ENCODE measurements at regions not wholly inside any gene's neighbourhood (a gene's known extent, or its start where the extent isn't known, plus 50 kb on each side); places are given as distances from the start of the nearest gene placed in this dataset.
"Not testable (repeated sequence)": the region's sequence is repeated elsewhere in the genome, so short reads cannot be mapped to it uniquely, and the experiment has no call there.

DNA sequence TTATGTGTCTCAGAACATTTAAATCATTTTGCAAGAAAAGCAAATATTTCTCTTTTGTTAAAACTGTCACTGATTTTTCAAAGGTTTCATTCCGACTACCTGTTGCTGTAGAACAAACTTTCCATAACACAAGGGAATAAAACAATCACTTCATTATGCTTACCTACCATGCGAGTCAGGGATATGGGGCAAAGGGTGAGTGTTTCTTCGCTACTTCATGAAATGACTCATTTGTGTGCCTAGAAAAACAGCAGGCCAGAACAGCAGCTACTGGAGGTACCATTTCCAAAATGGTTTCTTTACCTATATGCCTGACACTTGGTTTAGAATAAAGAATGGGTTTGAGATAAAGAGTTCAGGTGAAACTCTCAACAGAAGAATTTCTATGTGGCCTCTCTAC is 712.5 kb downstream of the PLOD2 start:
- no peak for DNase-seq (ENCODE audit: low read depth)

DNA sequence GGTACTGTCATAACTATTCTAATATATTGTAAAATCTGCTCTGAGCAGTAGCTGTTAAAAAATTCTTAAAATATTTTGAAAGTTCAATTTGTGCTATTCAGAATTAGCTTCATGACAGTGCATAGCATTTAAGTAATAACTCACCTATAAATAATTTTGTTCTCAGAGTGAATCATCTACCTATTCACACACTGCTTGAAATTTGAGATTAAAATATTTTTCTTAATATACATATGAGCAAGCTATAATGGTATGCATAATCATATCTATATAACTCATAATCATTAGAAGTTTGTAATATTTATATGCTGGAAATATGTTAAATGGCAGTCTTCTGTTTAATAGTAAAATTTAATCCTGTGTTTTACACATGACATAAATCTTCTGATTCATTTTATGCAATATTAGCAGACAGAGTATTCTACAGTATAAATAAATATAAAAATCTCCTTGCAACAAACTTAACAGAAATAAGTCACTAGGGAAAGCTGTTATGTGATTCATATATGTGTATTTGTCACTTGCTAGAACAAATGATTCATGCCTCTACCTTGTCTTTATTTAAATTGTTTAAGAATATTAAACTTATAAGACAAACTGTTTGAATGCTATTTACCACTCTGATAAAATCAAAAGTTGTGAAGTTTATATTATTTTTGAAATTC is 710.8 kb downstream of the PLOD2 start:
- DNase-seq (ENCODE audit: low read depth), result no peak

DNA sequence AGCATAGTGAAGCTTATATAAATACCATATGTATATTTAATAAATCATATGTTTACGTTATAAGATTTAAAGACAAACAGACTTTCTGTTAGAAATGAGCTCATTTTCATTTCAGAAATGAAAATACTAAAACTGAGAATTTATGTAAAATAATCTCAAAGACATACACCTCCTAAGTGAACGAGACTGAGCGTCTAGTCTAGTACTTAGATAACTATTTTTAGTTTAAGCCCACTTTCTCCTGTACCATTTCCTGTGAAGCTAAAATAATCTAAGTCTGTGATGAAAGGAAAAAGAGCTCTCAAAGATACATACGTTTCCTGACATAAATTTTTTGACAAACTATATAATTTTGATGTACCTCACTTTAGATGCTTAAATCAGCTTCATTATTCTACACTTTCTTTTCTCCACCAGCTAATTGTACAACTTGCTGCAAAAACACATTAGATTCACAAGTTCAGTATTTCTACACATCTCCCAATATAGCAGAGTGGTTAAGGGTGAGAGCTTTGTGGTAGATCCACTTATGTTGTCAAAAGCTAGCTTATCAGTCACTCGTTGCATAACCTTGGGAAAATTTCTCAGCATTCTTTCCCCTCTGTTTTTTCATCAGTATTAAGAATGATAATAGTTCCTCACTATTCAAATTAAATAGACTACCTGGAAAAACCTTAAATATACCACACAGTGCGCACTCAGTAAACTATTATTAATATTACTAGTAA is 703.0 kb downstream of the PLOD2 start:
- no peak for DNase-seq (ENCODE audit: low read depth)

DNA sequence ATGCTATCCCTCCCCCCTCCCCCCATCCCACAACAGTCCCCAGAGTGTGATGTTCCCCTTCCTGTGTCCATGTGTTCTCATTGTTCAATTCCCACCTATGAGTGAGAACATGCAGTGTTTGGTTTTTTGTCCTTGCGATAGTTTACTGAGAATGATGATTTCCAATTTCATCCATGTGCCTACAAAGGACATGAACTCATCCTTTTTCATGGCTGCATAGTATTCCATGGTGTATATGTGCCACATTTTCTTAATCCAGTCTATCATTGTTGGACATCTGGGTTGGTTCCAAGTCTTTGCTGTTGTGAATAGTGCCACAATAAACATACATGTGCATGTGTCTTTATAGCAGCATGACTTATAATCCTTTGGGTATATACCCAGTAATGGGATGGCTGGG is 701.3 kb downstream of the PLOD2 start:
- DNase-seq (ENCODE audit: low read depth), result not testable (repeated sequence)

DNA sequence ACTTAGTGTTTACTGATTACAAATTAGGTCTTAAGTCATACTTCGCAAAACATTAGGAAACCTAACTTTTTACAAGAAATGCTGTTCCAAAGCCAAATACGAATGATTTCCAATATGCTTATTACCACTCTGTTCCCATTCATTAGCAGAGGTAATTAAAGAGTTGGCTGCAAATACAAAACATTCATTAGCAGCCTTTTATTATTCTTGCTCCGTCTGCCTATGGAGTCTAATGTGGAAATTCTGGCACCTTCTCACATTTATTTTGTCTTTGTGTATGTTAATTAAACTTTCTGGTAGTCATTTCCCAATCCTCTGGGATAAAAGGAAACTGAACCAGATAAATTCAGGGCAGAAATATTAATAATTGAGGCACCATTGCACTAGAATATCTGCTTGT is 689.0 kb downstream of the PLOD2 start:
- no peak for DNase-seq (ENCODE audit: low read depth)

DNA sequence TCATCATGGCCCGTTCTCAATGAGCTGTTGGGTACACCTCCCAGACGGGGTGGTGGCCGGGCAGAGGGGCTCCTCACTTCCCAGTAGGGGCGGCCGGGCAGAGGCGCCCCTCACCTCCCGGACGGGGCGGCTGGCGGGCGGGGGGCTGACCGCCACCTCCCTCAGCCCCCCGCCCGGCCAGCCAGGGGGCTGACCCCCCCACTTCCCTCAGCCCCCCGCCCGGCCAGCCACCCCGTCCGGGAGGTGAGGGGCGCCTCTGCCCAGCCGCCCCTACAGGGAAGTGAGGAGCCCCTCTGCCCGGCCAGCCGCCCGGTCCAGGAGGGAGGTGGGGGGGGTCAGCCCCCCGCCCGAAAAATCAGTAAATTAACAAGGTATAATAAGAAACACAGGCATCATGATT is 678.2 kb downstream of the PLOD2 start:
- not testable (repeated sequence) for DNase-seq (ENCODE audit: low read depth)

DNA sequence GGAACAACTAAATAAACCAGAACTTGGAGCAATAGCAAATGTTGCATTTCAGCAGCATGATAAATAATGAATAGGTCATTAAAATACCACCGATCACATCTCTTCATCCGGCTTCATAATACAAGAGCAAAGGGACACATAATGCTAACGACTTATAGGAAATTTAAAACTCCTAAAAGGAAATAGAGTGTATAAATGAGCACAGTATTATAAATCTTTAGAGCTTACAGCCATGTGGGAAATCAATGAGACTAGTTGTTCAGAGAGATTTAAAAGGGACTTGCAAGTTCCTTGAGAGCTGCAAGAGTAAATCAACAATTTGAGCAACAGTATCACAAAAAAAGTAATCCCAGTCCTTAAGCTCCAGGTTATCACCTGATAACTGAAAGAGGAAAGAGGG is 677.0 kb downstream of the PLOD2 start:
- DNase-seq (ENCODE audit: low read depth), result no peak

DNA sequence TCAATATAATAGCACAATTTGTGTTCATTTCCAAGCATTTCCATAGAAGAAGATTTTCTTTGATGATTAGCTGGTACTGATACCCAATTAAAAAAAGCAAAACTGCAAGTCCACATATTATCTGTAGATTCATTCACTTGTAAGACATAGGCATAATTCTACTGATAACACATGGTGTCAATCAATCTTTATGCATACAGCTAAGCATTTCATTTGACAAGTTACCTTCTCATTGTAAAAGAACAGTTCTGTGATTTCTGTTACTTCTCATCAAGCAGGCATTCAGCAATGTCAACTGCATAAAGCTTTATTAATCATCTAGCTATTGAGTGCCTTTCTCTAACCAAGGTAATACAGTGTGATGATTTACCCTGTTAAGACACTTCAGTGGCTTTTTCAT is 672.0 kb downstream of the PLOD2 start:
- no peak for DNase-seq (ENCODE audit: low read depth)

DNA sequence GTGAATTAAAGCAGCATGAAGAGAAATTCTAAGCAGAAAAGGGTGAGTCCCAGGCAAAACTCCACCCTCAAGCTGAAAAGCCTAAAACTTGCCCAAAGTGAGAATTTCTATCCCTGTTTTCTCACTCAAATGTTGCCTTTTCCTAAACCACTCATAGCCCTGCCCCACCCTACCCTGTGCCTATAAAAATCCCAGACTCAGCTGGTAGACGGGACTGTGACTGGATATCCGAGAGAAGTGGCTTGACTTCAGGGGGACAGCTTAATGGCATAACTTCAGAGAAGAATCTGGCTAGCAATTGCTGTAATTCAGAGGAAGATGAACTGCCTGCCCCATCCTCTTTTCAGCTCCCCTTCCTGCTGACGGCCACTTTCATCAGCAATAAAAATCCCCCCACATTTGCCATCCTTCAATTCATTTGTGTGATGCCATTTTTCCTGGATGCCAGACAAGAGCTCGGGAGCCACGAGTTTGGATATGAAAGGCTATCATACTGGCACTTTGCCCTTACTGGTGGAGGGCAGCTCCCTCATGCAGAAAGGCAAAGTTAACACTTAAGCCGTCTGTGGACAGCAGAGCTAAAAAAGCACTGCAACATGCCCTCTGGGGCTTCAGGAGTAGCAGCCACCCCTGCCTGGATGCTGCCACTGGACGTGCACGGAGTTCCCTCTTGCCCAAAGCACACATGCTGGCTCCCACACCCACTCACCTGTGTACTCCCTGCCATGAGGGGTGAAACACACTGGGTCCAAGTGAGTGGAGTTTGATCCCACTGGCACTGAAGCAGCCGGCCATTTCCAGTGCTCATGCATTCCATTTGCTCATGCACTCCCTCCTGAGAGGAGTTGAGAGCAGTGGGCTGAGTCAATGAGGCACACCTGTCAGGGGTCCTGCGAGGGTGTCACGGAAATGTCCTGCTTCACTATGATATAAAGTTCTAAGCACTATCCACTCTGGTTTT is 670.6 kb downstream of the PLOD2 start:
- DNase-seq (ENCODE audit: low read depth), result no peak

DNA sequence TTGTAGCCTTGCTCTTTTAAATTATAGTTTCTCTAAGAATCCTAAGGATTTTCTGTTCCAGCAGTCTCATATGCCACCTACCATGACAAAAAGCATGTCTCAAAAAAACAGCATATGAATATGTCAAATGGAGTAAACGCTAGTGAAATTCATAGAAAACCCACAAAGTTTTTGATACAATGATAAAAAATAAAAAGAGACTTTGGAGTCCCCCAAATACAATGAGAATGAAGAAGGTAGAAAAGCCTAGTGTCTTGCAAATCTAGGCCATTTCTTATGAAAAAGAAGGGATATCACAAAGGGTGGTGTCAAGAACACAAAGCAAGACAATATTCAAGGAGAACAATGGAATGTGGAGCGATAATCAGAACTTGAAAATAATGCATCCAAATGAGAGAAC is 668.5 kb downstream of the PLOD2 start:
- DNase-seq (ENCODE audit: low read depth), result no peak

DNA sequence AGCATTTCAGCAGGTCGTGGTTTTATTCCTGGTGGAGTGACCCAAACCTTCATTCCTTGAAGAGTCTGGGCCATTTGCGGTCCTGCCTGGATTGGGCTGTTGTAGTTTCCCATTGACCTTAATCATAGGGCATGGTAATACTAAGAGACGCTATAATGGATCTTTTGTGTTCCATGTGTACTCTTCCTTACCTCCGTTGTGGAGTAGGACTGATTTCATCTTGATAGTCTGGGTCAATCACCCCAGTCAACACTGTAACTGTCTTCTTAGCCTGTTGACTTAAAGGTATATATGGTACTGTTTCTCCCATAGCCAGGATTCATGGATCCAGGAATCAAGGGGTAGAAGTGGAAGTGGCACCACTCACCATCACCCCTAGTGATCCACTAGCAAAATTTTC is 643.6 kb downstream of the PLOD2 start:
- not testable (repeated sequence) for DNase-seq (ENCODE audit: low read depth)

DNA sequence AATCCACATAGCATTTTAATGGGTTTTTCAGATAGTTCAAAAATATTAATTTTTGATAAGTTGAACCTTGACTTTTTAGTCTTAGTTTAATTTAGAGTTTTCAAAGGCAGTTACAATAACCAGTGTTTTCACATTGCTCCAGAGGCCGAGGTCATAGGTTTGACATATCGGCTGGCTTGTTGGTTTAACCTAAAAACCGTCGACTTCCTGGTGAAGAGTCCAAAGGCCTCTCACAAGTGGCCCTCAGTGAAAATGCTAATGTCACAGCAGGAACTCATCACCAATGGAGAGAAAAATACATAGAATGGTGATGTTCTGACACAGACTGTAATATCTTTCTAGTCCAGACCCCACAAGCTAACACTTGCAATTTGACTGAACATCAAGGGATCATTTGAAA is 642.3 kb downstream of the PLOD2 start:
- no peak for DNase-seq (ENCODE audit: low read depth)

DNA sequence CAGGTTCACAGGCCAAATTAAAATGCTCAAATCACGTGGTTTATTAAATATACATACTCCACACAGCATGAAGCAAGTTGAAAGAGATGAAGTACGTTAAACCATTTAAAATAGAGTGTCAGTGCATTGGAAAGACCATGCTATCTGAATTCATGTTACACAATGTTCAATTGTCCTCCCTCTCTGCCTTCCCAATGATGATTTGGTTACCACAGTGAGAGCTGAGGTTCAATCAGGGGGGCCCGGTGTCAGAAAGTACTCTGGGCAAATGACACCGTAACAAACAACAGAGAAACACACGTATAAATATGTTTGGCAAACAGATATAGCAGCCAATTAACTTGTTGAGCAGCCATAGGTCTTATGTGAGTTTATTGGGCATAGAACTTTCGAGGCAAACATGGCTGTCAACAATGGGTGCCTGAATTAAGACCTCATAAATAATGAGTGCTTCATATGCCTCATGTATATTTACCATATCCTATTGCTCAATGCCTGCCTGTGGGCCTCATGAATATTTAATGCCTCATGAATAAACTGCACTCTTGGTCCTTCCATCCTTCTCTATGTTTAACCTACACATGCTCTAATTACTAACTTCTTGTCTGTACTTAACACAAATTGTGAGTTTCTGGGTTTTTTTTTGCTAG is 641.5 kb downstream of the PLOD2 start:
- no peak for DNase-seq (ENCODE audit: low read depth)

DNA sequence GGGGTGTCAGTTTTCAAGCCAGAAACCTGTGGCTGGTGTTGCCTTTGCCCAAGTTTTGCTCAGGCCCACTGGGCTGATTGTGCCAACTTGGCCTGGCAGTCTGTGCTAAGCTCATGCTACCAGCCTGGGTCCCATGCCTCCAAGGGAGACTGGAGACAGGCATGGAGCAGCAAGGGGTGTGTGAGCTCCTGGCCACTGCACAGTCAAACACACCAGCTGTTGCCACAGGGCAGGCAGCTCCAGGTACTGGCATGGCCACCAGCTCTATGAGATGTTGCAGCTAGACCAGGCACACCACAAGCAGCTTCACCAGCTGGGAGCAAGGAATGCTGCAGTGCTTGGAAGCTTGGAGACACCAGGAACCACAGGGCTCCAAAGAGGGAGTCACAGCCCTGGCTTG is 638.8 kb downstream of the PLOD2 start:
- DNase-seq (ENCODE audit: low read depth), result no peak

DNA sequence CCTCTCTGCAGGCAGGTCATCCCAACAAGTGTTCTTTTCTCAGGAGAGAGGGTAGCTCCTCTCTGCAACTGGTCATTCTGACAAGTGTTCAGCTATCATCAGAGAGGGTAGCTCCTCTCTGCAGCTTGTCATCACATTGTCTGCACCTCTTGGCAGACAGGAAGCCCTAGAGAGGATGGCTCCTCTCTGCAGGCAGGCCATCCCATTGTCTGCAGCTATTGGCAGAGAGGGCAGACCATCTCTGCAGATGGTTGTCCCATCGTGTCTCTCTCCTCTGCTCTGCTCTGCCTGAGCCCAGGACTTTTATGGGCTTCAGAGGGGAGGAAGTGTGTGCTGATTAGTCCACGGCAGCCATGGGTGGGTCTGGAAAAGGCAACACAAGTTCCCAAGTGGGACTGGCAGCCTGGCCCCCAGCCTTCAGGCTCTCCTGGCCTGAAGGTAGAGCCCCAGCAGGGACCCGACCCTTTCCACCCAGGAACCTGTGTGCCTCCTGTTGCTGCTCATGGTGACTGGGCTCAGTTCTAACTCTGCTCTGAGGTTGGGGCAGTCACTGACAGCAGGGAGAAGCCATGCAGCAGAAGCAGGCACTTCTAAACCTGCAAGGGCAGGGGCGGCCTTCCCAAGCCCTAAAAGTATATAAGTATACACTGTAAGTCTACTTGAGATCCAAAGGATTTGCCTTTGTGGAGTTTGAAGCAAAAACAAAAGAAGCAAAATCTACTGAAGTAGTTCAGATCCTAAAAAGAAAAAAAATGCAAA is 637.9 kb downstream of the PLOD2 start:
- no peak for DNase-seq (ENCODE audit: low read depth)

DNA sequence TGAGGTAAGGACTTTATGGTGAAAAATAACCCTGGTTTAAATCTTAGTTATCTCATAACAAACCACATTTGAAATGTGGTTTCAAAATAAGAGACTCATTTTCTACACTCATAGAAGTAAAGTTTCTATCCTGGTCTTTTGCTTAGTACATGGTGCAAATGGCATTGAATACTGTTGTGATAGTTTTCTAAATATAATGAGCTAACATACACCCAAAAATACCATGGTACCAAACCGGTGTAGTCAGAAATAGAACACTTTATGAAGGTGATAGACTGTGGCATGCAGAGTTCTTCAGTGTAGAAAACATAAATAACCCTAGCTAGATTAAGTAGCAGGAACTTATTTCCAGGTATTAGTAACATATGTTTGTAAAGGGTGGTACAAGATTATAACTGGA is 629.4 kb downstream of the PLOD2 start:
- DNase-seq (ENCODE audit: low read depth), result no peak

DNA sequence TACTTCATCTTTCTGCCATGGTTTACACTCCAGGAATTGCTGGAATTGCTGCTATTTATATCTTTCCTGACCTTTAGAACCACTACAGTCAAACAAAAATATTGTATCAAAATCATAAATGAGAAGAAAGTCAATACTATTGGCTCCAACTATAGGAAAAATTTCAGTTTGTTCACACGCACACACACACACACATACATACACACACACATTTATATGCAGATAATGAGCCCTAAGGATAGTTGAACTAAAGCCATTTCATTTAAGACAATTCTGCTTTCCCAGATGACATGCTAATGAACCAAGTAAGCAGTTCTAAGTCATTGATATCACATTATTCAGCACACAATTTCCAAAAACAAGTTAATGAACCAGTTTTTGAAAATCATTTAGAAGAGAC is 627.3 kb downstream of the PLOD2 start:
- no peak for DNase-seq (ENCODE audit: low read depth)

DNA sequence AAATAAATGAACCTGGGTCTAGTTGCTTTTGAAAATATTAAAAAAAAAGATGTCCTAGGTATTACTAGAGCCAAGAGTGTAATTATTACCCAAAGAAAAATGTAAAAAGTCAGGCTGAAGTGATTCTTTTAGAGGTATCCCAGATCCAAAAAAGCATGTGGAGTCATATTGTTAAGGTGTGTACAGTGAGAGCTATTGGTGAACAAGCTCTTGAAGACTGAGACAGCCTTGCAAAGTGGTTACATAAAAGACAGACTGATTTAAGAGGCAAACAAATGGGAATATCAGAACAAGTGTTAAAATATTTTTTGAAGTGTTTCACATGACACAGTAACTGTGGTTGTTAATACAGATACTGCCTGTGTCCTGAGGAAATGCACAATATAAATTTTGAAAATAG is 624.5 kb downstream of the PLOD2 start:
- no peak for DNase-seq (ENCODE audit: low read depth)

DNA sequence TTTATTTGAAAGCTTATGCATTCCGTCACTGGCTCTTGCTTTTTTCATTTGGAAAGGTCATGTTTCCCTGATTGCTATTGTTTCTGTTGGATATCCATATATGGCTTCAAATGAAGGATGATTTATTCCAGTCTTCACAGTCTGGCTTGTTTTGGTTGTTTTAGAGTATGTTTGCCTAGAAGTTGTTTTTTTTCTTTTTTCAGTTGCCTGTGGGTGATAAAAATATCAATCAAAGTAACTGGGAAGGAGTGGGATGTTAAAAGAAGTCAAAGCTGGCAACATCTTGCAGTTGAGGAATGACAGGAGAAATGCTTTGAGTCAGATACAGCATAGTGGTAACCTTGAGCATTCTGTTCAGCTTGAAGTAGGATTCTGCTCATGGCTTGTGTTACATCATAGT is 610.5 kb downstream of the PLOD2 start:
- DNase-seq (ENCODE audit: low read depth), result no peak

DNA sequence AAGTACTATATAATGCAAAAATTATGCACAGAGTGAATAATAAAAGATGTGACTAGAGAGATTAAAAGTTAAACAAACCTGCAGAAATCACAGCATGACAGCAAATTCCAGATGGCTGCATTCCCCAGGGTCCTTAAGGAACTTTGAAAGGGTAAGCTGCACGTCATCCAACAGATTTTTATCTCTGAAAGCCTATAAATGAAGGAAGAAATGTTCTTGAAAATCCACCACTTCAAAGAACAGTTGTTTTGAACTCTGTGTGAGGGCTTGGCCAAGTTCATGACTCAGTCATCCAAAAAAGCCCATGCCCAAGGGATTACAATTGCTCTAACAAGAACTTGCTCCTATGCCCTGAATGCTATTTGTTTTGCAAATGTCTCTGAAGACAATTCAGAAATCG is 603.6 kb downstream of the PLOD2 start:
- peak; percentile 52 for DNase-seq (ENCODE audit: low read depth)

DNA sequence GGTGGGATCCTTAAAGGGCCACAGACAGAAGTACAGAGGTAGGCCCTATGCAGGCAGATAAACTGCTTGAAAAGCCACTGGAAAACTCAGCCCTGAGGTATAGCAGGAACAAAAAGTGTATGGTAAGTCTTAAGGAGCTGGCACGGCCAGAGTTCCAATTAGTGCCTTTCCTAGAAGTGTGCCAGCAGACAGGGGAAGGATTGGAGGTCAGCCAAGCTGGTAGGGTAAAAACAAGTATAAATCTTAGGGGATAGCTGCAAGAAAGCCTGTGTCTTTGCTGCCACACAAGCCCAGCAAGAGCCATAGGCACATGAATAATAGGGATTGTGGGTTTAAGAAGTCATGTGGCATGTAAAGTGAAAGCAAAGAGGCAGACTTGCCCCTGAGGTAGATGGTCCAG is 582.5 kb downstream of the PLOD2 start:
- DNase-seq (ENCODE audit: low read depth), result no peak

DNA sequence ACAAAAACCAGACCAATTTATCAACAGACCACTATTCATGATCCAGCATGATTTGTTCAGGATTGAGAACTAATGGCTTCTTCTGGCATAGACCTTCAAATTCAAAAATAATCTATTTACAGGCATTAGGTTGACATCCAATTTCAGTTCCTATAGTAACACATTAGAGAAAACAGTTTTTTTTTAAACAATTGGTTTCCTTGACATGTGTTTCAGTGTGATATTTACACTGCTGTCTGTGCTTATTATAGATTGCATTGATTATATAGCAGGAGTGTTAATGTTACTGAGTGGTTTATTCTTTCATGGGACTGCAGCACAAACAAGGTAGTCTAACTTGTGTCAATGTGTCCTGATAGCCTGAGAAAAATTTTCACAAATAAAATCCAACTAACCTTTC is 579.3 kb downstream of the PLOD2 start:
- no peak for DNase-seq (ENCODE audit: low read depth)
